Liver (tissue), 3 donors: ENCODE measurements at regions not wholly inside any gene's neighbourhood (a gene's known extent, or its start where the extent isn't known, plus 50 kb on each side); places are given as distances from the start of the nearest gene placed in this dataset.

Experiments
- CTCF ChIP-seq: fragments of 150-350 bp; IDR thresholded peaks from 2 replicates; pipeline ENCODE4 v1.5.1; 2017; ENCODE audit warnings: improper control_type of control experiment, low read depth, low read length; ENCODE audit not compliant: missing input control
- EGR1 ChIP-seq, 2 donors: IDR thresholded peaks; 2 replicates each; pipeline ENCODE4 v1.6.1; 2016 to 2018; ENCODE audit warnings: antibody characterized with exemption in 2 of 2, low read depth in 2 of 2
- FOXA1 ChIP-seq: IDR thresholded peaks from 2 replicates; pipeline ENCODE4 v1.6.1; 2016; ENCODE audit warnings: antibody characterized with exemption
- GABPA ChIP-seq, 2 donors: IDR thresholded peaks in 1 of 2; conservative IDR thresholded peaks in 1 of 2; 2 replicates each; pipeline ENCODE4 v1.6.1; 2016; ENCODE audit warnings: antibody characterized with exemption in 2 of 2, mild to moderate bottlenecking in 1 of 2, moderate library complexity in 1 of 2
- NR2F2 ChIP-seq: IDR thresholded peaks from 2 replicates; pipeline ENCODE4 v1.6.1; 2016; ENCODE audit warnings: antibody characterized with exemption
- RAD21 ChIP-seq, 2 donors: IDR thresholded peaks; 2 replicates each; pipeline ENCODE4 v1.6.1; 2016; ENCODE audit warnings: antibody characterized with exemption in 2 of 2, mild to moderate bottlenecking in 2 of 2
- TAF1 ChIP-seq: conservative IDR thresholded peaks from 2 replicates; pipeline ENCODE4 v1.6.1; 2016; ENCODE audit warnings: antibody characterized with exemption, mild to moderate bottlenecking
- ZBTB33 ChIP-seq: IDR thresholded peaks from 2 replicates; pipeline ENCODE4 v1.6.1; 2016; ENCODE audit warnings: antibody characterized with exemption
- donor health status: healthy.
- donor health status: healthy.

GRCh38 chrX:142861557-142861956 is 164.2 kb upstream of the SPANXN4 start:
- TF ChIP-seq FOXA1: no peak
- no peak for TF ChIP-seq GABPA (IDR thresholded peaks at IDR 0.05 in 1 of 2, conservative IDR thresholded peaks at IDR 0.05 in 1 of 2)
- no peak for TF ChIP-seq ZBTB33
- no peak for TF ChIP-seq CTCF
- no peak for TF ChIP-seq RAD21 (IDR thresholded peaks at IDR 0.05)
- TF ChIP-seq NR2F2: no peak
- TF ChIP-seq EGR1 (IDR thresholded peaks at IDR 0.05; ENCODE audit: low read depth in 2 of 2): no peak
- no peak for TF ChIP-seq TAF1
